HG02610 (cell line): ENCODE measurements at regions not wholly inside any gene's neighbourhood (a gene's known extent, or its start where the extent isn't known, plus 50 kb on each side); places are given as distances from the start of the nearest gene placed in this dataset.

Experiments used
- ATAC-seq: cut with Tn5 transposase; IDR thresholded peaks from one replicate; pipeline ENCODE4 v1.9.1; 2021; ENCODE audit warnings: mild to moderate bottlenecking, moderate library complexity; ENCODE audit not compliant: unreplicated experiment

- ATAC-seq = peak; percentile 64
Observed at GRCh38 chr13:50511877-50512341, 331.6 kb downstream of the DLEU7 start.

DNA sequence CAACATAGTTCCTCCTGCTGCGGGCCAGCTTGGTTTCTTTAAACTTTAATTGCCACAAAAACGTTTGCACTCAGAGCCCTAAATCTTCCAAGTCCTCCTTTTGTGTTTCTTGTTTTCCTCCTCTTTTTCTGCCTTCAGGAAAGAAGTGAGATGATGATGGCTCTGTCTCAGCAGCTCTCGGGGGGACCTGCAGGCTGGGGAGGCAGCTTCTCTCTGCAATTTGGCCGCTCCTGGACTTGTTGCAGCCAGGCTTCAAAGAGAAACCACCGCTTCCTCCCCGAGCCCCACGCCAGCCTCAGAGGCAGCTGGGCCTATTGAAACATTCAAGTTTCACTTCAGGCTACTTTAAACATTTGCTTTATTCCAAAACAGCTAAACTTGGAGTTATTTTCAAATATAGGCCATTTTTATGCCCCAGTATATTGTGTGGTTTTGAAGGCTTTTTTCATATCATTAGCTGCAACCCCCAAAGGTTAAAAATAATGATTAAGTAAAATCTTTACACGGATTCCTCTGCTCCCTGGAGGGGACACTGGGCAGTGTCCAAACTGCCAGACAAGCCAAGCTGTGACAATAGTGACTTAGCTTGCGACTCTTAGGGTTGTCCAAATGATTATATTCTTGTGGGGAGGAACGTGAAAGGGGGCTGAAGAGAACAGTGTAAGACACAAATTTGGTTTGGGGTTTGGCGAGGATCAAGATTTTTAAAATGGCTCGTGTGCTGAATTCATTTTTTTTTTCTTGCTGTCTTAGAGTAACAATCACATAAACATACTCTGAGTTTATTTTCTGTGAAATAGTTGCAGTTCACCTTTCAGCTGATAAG lies 330.8 kb downstream of the DLEU7 start:
- peak; percentile 81 for ATAC-seq

DNA sequence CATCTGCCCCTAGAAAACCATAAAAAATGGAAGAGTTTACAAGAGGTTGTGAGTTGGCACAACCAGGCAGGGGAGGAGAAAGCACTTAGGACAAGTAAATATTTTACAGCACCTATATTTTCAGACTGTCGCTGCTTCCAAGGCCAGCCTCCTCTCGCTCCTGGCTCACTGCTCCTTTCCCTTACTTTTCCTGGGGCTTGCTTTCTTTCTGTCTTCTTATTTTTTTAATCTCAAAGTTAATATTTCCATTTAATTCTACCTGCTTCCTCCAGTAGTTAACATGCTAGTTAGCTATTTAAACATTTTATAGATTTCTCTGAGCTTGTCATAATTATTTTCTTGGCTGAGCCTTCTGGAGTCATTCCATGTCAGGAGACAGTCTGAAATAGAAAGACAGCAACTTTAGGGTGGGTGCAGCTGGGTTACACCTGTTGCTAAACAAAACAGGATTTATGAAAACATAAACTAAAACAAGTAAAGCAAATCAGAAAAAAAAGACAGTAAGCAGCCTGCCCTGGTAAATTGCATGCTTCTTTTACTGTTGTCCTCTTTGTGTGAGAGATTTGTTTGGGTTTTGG lies 330.1 kb downstream of the DLEU7 start:
- ATAC-seq = no peak

DNA sequence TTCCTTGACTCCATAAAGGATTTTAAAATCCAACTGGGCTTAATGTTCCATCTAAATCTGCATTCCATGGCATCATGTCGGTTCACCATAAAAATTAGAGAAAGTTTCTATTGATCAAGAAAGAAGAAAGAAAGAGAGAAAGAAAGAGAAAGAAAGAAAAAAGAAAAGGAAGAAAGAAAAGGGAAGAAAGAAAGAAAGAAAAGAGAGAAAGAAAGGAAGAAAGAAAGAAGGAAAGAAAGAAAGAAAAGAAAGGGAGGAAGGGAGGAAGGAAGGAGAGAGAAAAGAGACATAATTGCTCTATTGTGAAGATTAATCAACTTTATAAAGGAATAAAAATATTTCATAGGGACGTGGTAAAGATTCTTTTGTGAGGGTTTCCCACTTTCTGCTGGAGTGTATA lies 329.2 kb downstream of the DLEU7 start:
- ATAC-seq = no peak

DNA sequence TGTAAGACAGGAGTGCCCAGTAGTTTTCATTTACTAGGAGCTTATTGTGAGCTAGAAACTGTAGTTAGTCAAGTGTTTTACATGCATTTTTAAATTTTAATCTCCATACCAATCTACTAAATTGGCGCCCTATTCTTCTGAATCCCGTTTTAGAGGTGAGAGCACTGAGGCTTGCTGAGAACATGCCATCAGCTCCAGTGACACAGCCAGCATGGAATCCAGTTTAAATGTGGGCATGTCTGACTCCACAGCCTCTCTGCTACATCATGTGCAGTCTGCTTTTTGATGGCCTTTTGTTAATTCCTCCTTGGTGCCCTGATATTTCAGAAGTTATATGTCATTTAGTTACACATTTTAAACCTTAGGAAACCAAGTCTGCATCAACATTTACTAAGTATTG lies 325.4 kb downstream of the DLEU7 start:
- ATAC-seq = no peak

GRCh38 chr13:50518781-50519201 lies 324.7 kb downstream of the DLEU7 start:
- no peak for ATAC-seq

- no peak for ATAC-seq
Observed at GRCh38 chr13:50519866-50520265, 323.6 kb downstream of the DLEU7 start.

DNA sequence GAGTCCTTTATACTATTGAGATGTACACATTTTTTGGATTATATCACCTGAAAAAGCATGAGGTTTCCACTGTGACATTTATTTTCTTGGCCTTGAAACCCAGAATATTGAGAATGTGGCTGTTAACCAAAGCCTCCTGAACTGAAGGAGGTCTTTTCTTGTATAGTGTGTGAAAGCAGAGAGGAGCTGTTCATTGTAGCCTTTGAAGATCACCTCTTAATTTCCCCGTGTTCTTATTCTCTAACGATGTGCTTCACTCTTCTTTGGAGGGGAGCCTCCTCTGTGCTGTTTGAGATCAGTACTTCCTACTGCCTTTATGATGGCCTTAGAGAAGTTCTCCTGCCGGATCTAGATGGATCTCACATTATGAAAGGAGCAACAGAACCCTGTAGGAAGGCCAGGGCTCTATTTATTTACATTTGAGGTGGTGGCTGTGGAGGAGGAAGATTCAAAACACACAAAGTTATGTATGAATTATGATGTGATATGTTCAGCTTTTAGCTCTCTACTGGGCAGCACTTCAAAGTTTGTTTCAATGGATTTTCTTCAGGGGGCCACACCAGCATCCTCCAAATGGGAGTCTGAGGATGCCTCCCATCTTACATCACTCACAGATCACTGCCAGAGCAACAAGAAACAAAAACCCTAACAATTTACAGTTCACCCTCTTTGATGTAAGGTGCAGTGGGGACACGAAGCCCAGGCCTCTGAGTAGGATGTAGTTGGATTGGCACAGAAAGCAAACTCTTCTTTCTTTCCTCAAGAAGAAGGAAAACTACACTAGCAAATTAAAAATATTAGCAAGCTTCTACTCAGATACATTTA lies 322.3 kb downstream of the DLEU7 start:
- ATAC-seq = no peak

DNA sequence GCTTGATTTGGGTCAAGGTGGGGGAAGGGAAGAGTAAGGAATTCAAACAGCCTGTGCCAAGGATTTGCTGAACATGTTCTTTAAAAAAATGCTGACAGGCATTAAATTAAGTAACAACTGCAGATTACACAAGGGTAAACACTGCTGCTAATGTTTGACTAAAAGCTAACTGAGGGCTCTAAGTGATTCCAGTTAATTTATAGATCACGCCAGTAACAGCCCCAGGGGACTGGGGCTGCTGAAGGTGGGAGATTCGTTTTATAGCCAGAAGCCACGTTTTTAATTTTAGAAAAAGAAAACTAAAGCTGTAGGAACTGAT lies 321.7 kb downstream of the DLEU7 start:
- ATAC-seq = no peak

- ATAC-seq = no peak
Observed at GRCh38 chr13:50522506-50522905, 321.0 kb downstream of the DLEU7 start.

GRCh38 chr13:50523307-50523706 lies 320.2 kb downstream of the DLEU7 start:
- no peak for ATAC-seq

DNA sequence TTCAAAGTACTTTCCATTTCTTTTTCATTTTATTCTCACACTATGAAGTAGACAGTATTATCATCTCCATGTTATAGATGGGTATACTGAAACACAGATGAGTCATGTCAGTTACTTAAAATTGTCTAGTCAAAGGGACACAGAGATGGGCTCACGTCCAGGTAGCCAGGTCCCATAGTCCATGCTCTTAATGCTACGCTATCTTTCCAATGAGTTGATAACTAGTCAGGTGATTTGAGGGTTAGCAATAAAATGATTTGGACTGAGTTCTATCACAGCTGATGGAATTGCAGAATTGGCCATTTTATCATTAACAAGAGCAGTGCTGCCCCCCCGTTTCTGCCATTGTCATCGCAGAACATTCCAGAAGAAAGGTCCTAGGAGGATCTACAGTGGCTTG lies 318.9 kb downstream of the DLEU7 start:
- no peak for ATAC-seq

DNA sequence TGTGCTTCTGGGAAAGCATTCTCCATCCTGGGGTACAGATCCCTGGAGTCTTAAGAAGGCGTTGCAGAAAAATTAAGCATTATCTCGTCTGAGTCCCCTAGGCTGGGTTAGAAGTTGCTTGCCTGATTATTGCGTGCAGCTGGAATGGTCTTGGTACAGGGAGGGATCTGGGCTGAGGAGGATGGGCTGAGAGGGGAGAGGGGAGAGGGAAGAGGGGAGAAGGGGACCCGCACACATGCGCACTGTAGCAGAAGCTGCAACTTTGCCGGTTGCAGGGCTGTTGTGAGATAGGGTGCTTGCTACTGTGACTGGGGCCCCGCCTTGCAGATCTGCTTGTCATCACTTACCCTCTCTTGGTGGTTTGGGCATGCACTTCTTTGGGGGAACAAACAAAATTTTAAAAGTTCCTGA lies 316.8 kb downstream of the DLEU7 start:
- ATAC-seq = no peak

DNA sequence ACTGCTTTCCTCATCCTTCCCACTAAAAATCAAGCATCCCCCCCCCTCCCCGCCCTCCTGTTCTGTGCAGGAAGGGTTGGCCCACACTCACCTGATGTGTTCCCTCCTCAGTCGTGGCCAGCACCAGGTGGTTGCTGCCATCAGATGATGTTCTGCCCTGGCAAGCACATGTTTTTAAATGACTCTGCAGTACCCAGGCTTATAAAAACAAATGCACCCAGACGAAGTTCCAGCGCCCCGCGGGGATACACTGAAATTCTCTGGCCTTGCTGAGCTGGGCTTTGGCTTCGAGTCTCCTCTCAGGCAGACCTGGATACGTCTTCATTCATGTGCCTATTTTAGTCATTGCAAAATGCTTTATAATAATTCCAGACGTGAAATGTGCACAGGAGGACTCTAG lies 316.3 kb downstream of the DLEU7 start:
- no peak for ATAC-seq

DNA sequence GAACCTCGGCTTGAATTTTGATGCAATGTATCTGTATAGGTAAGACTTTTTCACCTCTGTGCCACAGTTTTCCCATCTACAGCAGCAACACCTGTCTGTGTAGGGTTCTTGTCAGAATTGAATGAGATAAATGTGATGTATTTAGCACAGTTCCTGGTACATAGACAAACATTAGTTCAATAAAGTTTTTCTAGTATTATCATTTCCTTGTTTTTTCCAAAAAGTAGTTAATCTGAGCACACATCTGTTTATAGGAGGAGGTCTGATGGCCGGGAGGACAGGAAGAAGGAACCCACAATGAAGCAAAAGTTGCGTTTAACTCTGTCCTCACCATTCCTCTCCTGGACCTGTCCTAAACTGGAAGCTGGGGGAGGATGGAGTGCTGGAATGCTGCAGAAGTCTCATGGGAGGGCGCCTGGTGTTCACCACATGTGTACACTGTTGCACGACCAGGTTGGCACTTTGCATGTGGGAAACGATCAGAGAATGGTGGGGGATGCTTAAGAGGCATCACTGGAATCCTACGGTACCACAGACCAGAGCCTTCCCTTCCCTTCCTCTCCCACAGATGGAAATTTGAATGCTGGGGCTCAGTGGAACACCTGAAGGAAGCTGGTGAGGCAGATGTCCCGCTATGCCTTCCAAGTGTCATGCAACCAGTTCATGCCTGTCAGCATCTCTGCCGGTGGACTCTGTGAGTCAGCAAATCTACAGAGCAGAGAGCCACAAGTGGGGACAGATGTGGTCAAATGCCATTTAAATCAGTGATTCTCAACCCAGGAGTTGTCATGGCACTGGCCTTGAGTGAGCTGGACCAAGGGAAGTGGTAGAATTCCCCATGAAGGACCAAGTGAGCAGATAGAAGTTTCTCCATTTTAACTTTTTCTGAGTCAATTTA lies 315.6 kb downstream of the DLEU7 start:
- no peak for ATAC-seq

DNA sequence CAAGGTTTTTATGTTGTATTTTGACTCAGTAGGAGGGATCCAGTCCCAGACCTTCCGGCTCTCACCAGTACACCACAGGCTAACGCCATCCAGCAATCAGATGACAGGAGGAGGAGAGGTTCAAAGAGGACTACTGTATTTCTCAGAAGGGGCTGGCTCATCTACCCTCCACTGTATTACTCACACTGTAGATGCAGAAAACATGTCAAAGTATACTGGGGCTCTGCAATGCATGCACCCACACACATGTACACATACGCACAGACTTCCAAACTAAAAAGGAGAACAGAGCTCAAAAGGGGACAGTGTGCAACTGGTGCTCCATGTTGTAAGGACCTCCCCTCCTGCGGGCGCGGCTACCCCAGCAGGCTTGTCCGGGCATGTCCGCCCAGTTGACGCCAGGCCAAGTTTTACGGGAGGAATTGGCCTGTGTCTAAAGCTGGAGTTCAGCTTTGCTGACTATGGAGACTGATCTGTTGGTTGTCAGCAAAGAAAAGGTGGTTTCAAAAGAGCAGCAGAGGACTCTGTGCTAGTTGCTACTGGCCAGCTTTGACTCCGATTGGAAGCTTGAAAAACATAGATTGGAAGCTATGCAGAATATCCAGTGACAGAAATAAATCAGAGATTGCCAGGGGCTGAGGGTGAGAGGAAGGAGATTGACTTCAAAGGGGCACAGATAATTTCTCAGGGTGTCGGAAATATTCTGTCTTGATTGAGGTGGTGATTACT lies 314.2 kb downstream of the DLEU7 start:
- ATAC-seq = no peak

DNA sequence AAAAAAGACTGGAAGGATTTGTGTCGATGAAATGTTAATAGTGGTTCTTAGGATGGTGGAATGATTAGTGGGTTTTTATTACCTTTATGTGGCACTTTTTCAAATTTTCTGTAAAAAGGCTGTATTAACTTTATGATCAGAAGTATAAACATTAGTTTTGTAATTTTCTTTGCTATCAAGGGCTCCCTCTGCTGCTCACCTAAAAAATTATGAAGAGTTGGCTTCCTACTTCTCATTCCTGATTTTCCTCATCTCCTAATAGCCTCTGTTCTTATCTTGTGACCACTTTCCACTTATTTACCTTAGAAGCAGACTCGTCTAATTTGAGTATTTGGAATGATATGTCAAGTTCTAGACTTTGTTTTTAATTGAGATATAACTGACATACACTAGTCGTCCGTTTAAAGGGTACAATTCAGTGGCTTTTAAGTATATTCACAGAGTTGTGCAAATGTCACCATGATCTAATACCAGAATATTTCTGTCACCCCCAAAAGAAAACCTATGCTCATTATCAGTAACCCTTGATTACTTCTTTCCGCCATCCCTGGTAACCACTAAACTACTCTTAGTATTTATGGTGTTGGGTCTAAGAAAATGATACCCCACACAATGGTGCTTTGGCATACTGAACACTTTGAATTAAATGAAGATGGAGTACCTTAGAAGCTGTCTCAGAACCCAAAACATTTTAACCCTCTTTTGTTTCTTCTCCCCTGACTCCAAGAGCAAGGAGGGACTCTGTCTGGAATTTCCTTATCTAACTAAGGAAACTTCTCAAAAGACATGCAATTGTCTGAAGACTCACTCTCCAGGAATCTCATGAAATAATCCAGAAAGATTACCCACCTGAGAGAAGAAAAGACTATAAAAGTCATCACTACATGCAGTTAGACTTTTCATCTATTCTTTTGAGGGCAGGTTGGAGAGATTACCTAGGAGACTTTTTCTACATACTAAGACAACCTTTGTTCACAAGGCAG lies 311.3 kb downstream of the DLEU7 start:
- no peak for ATAC-seq

DNA sequence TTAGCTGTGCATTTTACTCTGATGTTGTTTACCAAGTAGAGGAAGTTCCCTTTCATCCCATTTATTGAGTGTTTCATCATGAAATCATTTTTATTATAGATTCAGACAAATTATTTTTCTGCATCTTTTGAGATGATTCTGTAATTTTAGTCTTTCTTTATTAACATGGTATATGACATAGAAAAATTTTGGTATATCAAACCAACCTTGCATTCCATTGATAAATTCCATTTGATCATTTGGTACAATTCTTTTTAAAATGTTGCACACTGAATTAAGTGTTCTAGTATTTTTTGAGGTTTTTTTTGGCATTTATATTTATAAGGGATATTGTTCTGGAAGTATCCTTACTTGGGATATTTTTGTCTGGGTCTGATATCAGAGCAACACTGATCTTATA lies 308.4 kb downstream of the DLEU7 start:
- no peak for ATAC-seq

DNA sequence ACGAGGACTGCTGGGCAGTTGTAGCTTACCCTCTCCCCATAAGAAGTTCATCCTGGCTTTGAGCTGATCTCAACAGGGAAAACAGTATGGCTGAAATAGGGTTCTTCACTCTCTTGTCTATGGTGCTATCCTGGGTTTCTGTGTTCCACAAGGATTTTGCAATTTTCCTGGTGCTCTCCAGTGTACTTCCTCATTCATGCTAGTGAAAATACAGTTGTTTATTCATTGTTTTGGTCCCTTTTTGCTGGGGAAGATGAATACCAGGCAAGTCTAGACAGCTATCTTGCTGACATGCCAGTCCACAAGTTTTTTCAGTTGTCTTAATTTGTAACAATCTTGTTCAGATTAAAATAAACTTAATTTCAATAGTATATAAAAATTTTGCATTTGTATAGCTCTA lies 306.5 kb downstream of the DLEU7 start:
- ATAC-seq = no peak
